ENCODE measurements at regions not wholly inside any gene's neighbourhood (a gene's known extent, or its start where the extent isn't known, plus 50 kb on each side); places are given as distances from the start of the nearest gene placed in this dataset.
"Not testable (repeated sequence)": the region's sequence is repeated elsewhere in the genome, so short reads cannot be mapped to it uniquely, and the experiment has no call there.

DNA sequence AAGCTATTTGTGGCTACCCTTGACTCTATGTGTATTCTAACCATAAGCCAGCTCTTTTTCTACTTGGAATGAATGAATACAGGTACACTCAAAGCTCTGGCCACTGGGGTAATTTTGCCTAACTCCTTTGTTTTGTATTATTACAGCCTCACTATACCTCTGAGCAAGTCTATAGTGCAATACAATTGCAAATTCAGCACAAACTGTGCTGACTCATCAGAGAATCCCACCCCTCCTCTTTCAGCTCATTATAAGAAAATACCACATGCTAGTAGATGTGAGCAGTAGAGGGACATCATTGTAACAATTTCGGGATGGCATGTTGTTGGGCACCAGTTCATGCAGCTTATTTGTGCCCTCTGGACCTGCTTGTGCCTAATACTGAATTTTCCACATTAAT is 1382.2 kb downstream of the SLITRK5 start:
- no peak for DNase-seq (ENCODE audit: low read depth)

DNA sequence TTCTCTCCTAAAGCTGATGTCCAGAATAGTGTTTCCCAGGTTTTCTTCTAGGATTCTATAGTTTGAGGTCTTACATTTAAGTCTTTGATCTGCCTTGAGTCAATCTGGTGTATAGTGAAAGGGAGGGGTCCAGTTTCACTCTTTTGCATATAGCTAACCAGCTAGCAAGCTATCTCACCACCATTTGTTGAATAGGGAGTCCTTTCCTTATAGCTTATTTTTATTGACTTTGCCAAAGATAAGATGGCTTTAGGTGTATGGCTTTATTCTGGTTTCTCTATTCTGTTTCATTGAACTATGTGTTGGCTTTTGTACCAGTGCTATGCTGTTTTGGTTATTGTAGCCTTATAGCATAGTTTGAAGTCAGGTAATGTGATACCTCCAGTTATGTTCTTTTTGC is 1386.1 kb downstream of the SLITRK5 start:
- DNase-seq (ENCODE audit: low read depth), result no peak

DNA sequence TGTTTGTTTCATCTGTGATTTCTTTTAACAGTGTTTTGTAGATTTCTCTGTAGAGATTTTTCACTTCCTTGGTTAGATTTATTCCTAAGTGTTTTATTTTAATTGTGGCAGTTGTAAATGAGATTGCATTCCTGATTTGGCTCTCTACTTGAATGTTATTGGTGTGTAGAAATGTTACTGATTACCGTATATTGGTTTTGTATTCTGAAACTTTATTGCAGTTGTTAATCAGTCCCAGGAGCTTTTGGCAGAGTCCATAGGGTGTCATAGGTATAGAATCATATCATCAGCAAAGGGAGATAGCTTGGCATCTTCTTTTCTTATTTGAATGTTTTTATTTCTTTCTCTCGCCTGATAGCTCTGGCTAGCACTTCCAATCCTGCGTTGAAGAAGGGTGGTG is 1386.7 kb downstream of the SLITRK5 start:
- no peak for DNase-seq (ENCODE audit: low read depth)

DNA sequence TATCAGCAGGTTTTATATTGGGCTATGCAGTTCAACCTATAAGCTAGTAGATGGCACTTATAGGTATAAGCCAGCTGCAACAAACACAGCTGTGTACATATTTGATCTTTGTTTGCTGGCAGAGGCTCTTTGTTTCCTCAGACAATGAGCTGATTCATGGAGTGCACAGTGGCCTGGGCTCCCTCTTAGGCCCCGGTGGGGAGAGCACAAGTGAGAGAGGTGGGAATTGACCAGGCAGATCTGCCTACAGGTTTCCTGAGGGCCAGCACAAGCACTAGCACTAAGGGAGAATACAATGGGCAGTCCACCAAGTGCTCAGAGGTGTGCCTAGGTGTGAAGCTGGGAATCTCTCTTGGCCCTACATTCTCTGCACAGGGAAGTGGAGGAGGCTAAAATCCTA is 1390.7 kb downstream of the SLITRK5 start:
- no peak for DNase-seq (ENCODE audit: low read depth)

DNA sequence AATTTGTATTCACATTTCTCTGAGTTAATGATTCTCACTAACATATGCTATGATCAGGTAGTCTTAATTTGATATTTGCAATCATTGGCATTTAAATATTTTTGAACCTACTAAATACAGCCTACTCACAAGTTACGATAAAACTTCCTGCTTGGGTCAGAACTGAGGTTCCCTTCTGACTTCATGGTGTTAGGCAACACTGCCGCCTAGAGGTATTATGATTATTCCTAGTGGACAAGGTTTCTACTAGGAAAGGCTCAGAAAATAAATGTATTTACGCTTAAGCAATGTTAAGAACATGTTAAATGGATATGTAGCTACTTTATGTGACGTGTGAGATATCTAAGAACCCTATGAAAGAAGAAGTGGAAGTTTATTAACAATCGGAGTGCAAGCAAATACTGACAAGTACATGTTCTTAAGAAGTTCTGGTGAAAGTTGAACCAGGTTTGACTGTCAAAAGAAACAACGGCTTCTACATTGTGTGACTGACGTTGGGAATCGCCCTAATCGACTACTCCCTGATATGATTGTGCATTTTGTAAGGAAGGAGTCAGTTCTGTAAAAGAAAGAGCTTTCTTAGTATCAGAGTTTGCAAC is 1395.8 kb downstream of the SLITRK5 start:
- DNase-seq (ENCODE audit: low read depth), result no peak

DNA sequence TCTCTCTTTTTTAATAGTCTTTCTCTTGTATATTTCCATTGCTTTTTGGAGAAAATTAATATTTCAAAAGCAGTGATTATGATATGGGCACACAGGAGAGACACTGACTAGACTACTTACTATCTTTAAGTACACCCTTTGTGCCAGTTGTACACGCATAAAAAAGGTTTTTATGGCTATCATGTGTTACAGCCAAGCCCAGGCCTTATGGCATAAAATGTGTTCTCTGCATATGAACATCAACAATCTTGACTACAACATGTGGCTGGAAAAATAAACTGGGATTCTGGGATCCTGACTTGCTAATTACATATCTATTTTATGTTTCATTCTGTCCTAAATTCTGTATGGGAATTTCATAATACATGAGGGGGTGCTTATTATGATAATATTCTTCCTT is 1401.8 kb downstream of the SLITRK5 start:
- no peak for DNase-seq (ENCODE audit: low read depth)

DNA sequence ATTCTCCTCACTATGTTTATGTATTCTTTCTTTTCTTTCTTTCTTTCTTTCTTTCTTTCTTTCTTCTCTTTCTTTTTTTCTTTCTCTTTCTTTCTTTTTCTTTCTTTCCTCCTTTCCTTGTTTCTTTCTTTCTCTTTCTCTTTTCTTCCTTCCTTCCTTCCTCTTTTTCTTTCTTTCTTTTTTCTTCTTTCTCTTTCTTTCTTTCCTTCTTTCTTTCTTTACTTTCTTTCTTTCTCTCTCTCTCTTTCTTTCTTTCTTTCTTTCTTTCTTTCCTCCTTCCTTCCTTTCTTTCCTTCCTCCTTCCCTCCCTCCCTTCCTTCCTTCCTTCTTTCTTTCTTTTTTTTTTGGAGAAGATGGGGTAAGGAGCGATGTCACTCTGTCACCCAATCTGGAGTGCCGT is 1405.5 kb downstream of the SLITRK5 start:
- no peak for DNase-seq (ENCODE audit: low read depth)

DNA sequence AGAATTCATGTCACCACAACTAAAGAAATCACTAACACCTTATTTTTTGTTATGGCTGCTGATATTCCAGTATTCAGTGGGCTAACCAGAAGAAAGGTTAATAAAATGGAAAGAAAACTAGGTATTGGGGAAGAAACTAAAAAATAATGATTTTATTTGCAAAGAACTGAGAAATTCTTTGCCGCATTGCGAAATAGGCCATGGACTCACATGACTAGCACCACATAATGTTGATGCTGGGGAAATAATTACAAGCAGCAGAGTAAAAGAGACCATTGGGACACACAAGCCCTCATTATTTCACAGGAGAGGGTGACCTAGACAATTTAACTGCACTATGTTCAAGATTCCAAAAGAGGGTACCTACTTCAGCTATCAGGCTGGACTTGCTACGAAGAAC is 1411.5 kb downstream of the SLITRK5 start:
- DNase-seq (ENCODE audit: low read depth), result no peak

DNA sequence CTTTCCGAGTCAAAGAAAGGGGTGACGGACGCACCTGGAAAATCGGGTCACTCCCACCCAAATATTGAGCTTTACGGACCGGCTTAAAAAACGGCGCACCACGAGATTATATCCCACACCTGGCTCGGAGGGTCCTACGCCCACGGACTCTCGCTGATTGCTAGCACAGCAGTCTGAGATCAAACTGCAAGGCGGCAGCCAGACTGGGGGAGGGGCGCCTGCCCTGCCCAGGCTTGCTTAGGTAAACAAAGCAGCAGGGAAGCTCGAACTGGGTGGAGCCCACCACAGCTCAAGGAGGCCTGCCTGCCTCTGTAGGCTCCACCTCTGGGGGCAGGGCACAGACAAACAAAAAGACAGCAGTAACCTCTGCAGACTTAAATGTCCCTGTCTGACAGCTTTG is 1416.9 kb downstream of the SLITRK5 start:
- DNase-seq (ENCODE audit: low read depth), result not testable (repeated sequence)

DNA sequence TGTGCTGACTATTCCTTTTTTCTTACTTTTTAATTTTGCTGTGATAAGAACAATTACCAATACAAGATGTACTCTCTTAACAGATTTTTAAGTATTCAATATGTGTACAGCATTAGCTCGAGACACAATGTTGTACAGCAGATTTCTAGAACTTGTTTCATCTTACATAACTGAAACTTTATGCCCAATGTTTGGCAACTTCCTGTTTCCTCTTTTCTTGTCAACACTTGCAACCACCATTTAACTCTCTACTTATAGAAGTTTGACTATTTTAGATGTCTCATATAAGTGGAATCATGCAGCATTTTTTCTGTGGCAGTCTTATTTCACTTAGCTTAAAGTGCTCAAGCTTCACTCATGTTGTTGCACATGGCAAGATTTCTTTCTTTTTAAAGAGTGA is 1426.8 kb downstream of the SLITRK5 start:
- no peak for DNase-seq (ENCODE audit: low read depth)

DNA sequence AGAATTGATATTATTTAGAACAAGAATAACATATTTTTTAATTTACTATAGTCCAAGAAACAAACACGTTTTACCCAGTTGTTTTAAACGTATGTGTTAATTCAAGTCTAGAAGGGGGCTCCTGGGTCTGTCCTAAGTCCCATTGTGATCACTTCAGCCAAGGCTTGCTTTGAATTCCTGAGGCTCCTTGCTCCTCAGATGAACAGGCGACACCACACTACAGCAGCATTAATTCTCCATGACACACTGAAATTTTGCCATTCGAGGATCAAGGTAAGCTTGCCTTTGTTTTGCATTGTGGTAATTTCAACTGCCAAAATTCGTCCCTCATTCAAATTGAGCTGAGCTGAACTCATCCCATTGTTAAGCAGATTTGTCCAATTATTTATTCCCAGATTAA is 1442.6 kb downstream of the SLITRK5 start:
- DNase-seq (ENCODE audit: low read depth), result no peak

DNA sequence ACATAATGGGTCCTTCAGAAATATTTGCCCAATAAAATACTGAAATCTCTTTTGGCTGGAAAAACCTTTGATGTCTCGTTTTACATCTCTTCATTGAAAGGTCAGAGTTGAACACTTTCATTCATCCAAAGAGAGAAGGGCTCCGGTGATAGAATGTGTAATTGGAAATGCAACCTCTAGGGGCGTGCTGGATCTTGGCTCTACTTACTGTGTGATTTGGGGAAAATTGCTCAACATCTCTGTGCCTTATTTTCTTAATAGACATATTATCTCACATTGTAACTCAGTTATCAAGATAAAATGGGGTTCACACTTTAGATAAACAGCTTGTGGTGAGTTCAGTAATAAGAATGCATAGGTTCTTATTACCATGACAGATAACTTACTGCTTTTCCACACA is 1444.1 kb downstream of the SLITRK5 start:
- DNase-seq (ENCODE audit: low read depth), result no peak

DNA sequence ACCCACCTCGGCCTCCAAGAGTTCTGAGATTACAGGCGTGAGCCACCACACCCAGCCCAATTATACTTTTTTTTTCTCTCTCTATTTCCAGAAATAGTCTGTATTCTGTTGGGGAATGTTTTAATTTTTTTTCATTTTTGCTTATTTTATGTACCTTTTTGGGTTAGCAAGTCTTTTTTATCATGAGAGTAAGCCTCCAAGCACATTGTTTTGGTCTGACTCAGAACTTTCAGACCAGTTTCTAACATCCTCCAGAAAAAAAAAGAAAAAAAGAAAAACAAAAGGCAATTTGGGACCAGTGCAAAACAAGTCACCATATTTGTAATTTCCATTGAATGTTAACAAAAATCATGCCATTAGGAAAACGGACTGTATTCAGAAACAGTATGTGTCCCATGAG is 1465.5 kb downstream of the SLITRK5 start:
- DNase-seq (ENCODE audit: low read depth), result no peak

DNA sequence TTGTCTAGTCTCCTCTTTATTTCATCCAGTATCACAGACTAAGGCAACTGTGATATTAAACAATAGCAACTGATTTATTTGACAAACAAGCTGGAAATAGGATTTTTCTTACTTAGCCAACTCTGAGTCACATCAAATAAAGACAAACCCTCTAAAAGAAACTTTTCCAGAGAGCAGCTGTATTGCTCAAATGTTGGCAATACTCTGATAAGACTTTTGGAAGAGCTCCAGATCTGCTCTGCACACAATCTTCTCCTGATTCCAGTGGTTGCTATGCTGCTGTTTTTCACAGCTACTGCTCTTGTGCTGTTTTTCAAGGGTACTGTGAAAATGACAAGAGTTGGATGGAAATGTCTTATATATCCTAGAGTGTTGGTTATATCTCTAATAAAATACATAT is 1479.2 kb downstream of the SLITRK5 start:
- no peak for DNase-seq (ENCODE audit: low read depth)

DNA sequence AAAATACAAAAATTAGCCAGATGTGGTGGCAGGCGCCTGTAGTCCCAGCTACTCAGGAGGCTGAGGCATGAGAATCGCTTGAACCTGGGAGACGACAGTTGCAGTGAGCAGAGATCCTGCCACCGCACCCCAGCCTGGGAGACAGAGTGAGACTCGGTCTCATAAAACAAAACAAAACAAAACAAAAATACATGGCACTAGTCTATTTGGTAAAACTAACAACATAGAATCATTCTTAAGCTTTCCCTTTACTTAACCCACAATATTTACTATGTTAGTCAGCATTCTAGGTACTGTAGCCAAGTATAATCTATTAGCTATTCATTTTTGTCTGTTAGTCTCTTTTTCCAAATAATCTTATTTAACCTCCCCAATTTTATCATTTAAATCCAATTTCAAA is 1482.8 kb downstream of the SLITRK5 start:
- no peak for DNase-seq (ENCODE audit: low read depth)

DNA sequence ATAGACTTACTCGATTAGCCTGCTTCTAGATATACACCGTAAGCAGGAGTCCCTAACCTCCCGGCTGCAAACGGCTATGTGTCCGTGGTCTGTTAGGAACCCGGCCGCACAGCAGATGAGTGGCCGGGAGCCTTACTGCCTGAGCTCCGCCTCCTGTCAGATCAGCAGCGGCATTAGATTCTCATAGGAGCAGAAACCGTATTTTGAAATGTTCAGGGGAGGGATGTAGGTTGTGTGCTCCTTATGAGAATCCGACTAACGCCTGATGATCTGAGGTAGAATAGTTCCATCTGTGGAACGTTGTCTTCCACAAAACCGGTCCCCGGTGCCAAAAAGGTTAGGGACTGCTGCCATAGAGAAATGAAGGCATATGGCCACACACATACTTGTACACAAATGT is 1491.9 kb downstream of the SLITRK5 start:
- DNase-seq (ENCODE audit: low read depth), result no peak

DNA sequence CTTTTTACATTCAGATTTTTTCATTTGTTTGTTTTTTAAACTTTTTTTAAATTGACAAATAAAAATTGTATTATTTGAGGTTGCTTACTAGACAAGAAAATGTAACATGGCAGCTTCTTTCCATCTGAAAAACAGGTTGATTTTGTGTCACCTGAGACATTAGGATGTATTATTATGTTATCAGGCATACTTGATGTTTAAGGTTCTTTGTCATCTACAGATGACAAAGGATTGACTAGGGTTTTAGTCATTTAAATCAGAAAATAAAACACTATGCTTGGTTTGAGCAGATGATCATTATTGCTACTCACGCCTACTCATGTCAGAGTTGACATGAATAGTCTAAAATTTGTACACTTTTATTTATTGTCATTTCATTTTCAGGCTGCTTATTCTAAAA is 1494.5 kb downstream of the SLITRK5 start:
- no peak for DNase-seq (ENCODE audit: low read depth)

DNA sequence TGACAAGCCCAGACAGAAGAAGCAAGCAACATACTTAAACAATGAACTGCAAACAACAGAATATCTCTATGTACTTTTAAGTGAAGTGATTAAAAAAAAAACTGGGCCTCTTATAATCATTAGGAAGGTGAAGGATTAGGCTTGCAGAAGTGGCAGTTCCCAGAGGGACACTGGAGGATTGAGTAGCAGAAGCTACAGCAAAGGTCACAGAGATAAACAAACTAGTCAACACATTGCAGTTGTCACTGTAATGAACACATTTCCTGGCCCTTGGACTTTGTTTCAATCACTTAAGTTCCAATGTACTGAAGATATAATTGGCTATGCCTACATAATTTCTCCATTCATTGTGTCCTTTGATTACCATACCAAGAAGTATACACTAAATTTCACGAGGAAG is 1498.8 kb downstream of the SLITRK5 start:
- no peak for DNase-seq (ENCODE audit: low read depth)

DNA sequence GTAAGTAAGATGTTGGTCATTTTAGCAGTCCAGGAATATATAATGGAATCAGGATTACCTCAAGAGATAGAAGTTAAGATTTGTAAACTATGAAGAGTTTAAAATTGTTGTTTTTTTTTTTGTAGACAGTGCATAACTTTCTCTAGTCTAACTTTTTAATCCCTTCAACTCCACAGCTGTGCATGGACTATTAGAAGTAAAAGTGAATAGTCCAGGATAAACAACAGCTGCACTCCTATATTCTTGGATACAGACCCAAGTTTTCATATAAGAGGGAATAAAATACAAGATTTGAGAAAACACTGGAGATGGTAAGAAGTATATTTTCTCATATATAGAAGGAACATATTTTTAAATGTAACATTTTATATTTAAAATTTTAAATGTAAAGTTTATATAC is 1509.9 kb downstream of the SLITRK5 start:
- DNase-seq (ENCODE audit: low read depth), result no peak

DNA sequence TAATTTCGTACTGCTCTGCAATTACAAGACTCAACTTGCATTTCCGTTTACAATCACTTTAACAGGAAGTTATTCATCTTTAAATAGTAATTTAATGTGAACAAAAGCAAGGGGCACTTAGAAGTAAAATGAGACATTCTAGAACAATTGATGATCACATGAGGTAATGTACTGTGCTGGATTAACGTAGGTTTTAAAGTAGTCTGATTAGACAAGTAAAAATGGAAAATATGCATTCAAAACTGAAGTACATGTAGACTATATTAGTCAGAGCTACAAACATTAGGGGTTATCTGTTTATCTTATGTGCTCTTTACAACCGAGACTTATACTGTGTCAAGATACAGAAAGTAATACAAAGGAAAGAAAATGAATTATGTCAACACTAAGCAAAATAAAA is 1528.0 kb downstream of the SLITRK5 start:
- DNase-seq (ENCODE audit: low read depth), result no peak

DNA sequence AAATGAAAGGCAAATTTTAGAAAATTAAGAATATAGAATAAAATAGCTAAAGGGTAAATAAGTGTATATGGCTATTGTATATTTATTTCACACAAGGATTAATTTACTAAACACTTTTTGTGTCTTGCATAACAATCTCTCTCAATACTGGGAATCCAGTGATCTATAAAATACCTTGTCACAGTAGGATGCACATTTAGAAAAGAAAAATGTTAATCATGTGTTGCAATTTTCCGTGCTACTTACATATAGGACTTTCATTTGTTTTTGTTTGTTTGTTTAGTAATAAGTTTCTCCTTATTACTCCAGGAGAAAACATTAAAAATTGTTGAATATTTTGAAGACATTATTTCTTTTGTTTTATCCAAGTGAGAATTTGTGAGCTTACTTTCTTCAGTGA is 1533.3 kb downstream of the SLITRK5 start:
- no peak for DNase-seq (ENCODE audit: low read depth)

DNA sequence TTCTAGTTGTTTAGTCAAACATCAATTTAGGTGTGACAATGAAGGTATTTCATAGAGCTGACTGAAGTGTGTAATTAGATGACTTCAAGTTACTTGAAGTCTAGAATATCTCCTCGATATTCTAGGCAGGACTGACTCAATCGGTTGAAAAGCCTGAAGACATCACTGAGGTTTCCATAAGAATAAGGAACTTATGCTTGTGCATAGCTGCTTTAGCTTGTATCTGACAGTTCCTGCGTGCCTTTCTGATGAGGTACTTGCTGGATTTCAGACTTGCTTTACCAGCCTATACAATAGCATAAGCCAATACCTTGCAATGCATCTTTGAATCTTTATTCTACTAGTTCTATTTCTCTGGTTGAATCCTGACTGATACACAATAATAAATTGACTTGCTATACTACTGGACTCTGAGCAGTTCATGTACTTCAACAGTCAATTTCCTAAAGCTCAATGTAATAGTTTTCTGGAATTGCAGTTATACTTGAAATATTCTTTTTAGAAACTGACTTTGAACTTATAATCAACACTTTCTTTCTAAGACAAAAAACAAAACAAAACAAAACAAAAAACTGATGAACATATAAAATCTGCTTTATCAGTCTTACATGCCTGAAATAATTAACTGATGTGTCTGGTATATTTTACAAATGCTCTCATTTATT is 1534.8 kb downstream of the SLITRK5 start:
- DNase-seq (ENCODE audit: low read depth), result no peak

DNA sequence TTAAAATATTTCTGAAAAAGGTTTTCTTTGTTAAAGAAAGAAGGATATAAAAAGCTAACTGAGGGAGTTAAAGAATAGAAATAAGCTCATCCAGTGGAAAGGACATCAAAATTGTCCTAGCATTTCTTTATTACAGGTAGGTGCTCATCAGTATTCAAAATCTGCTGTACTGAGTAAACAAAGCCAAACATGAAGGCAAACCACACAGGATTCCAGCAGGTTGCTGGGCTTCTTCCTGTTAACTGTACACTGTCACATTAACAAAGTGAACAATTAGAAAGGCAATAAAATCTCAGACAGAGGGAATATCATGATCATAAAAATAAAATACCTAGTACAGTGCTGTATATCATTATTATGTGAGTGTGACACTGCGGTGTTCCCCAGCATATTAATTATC is 1541.0 kb downstream of the SLITRK5 start:
- DNase-seq (ENCODE audit: low read depth), result no peak

DNA sequence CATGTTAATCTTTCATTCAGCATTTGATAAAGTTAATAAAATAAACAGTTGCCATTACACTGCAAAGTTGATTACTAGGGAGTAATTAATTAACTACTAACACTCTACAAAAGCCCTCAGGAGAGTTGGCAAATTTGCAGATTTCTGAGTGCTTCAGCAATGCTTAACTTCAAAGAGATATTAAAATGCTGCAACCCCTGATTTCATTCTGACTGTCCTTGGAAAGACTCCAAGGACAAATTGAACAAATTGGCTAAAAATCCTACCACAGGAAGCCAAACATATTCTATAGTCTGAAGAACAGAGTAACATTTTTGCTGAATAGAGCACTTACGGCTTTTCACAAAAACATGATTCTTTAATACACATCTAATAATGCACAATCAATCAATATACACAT is 1543.0 kb downstream of the SLITRK5 start:
- no peak for DNase-seq (ENCODE audit: low read depth)

All from GM04503 (cell line).